IMR-90 (cell line): ENCODE measurements at regions not wholly inside any gene's neighbourhood (a gene's known extent, or its start where the extent isn't known, plus 50 kb on each side); places are given as distances from the start of the nearest gene placed in this dataset.

ENCODE experiments used
- ATAC-seq: fragments of 200-7000 bp; cut with Tn5 transposase; 2 replicates; pipeline ENCODE4 v1.9.1; 2020; ENCODE audit warnings: low read depth, mild to moderate bottlenecking, moderate library complexity
- BruUV-seq: library from RNA; stranded (reverse); fragments of 400-500 nt; replicated peaks from 2 replicates; lab custom pipeline; 2021; lab: Mats Ljungman, UMichigan
- CTCF ChIA-PET: fragments of 300-600 bp; formaldehyde crosslinking; extraction: SDS; loops from one replicate; lab custom pipeline; 2021; ENCODE audit warnings: antibody characterized with exemption; lab: Yijun Ruan, JAX
- POLR2A ChIA-PET: fragments of 300-600 bp; sonication (Branson Sonifier 250); formaldehyde crosslinking; loops from one replicate; lab custom pipeline; 2022; ENCODE audit warnings: antibody characterized with exemption; ENCODE audit not compliant: unreplicated experiment; lab: Charles Lee
- DNase-seq: peaks from one replicate; pipeline ENCODE4 v3.0.0; 2013
- H2AFZ ChIP-seq: replicated peaks from 2 replicates; pipeline ENCODE3; 2013; ENCODE audit warnings: low read length, mild to moderate bottlenecking; ENCODE audit not compliant: poor library complexity
- H2AK5ac ChIP-seq: 2 replicates; pipeline ENCODE4 v1.6.1; 2013; ENCODE audit warnings: low read depth, low read length, inconsistent platforms
- H2AK9ac ChIP-seq: replicated peaks from 2 replicates; pipeline ENCODE3; 2013; ENCODE audit warnings: mild to moderate bottlenecking, low read depth, low read length, moderate library complexity; ENCODE audit not compliant: poor library complexity
- H2BK120ac ChIP-seq: 2 replicates; pipeline ENCODE4 v1.6.1; 2013; ENCODE audit warnings: low read depth, low read length, inconsistent platforms
- H2BK15ac ChIP-seq: 3 replicates; pipeline ENCODE4 v1.6.1; 2013; ENCODE audit warnings: low read depth, low read length, inconsistent platforms
- H2BK20ac ChIP-seq: 2 replicates; pipeline ENCODE4 v1.6.1; 2013; ENCODE audit warnings: low read depth, mild to moderate bottlenecking, inconsistent platforms, low read length, moderate library complexity
- H2BK5ac ChIP-seq: 2 replicates; pipeline ENCODE4 v1.6.1; 2013; ENCODE audit warnings: mild to moderate bottlenecking, low read depth, low read length, inconsistent platforms; ENCODE audit not compliant: poor library complexity, severe bottlenecking
- H3K14ac ChIP-seq: replicated peaks from 2 replicates; pipeline ENCODE4 v1.6.1; 2013; ENCODE audit warnings: low read depth, low read length, inconsistent platforms
- H3K18ac ChIP-seq: 2 replicates; pipeline ENCODE4 v1.6.1; 2013; ENCODE audit warnings: low read depth, low read length, control low read depth
- H3K23ac ChIP-seq: 2 replicates; pipeline ENCODE4 v1.6.1; 2013; ENCODE audit warnings: low read depth, low read length, inconsistent platforms
- H3K27ac ChIP-seq: 2 replicates; pipeline ENCODE4 v1.5.1; 2013; ENCODE audit warnings: mild to moderate bottlenecking, control low read depth, low read length; ENCODE audit not compliant: insufficient read depth
- H3K27me3 ChIP-seq: 2 replicates; pipeline ENCODE4 v1.6.1; 2013; ENCODE audit warnings: low read length; ENCODE audit not compliant: control insufficient read depth, insufficient read depth
- H3K36me3 ChIP-seq: 2 replicates; pipeline ENCODE4 v1.6.1; 2013; ENCODE audit warnings: low read length, mixed read lengths; ENCODE audit not compliant: control insufficient read depth, insufficient read depth
- H3K4ac ChIP-seq: 2 replicates; pipeline ENCODE4 v1.6.1; 2013; ENCODE audit warnings: low read depth, low read length, inconsistent platforms
- H3K4me1 ChIP-seq: 2 replicates; pipeline ENCODE4 v1.6.1; 2013; ENCODE audit warnings: low read length, mixed read lengths; ENCODE audit not compliant: control insufficient read depth, insufficient read depth
- H3K4me2 ChIP-seq: 2 replicates; pipeline ENCODE4 v1.6.1; 2013; ENCODE audit warnings: low read depth, mild to moderate bottlenecking, control low read depth, low read length, moderate library complexity
- H3K4me3 ChIP-seq: 2 replicates; pipeline ENCODE4 v1.5.1; 2013; ENCODE audit warnings: low read depth, mild to moderate bottlenecking, control low read depth, low read length, moderate library complexity; ENCODE audit not compliant: insufficient read depth
- H3K56ac ChIP-seq: 2 replicates; pipeline ENCODE4 v1.6.1; 2013; ENCODE audit warnings: low read length, inconsistent platforms; ENCODE audit not compliant: insufficient read depth; ENCODE audit errors: extremely low read depth
- H3K79me1 ChIP-seq, 2 experiments: 2 replicates each; pipeline ENCODE4 v1.6.1; 2013; ENCODE audit warnings: low read length in 2 of 2, inconsistent platforms in 1 of 2, low read depth in 1 of 2
- H3K9ac ChIP-seq: 2 replicates; pipeline ENCODE4 v1.6.1; 2013; ENCODE audit warnings: low read depth, low read length, control low read depth
- H3K9me1 ChIP-seq: 2 replicates; pipeline ENCODE4 v1.6.1; 2013; ENCODE audit warnings: low read length, inconsistent platforms; ENCODE audit not compliant: insufficient read depth
- H3K9me3 ChIP-seq: 2 replicates; pipeline ENCODE4 v1.6.1; 2013; ENCODE audit warnings: low read length; ENCODE audit not compliant: control insufficient read depth, insufficient read depth
- H4K20me1 ChIP-seq: 2 replicates; pipeline ENCODE4 v1.6.1; 2013; ENCODE audit warnings: low read length, inconsistent platforms; ENCODE audit not compliant: insufficient read depth
- H4K5ac ChIP-seq: 2 replicates; pipeline ENCODE4 v1.6.1; 2013; ENCODE audit warnings: mild to moderate bottlenecking, low read depth, low read length, control low read depth
- H4K8ac ChIP-seq, 2 experiments: 2 replicates each; pipeline ENCODE4 v1.6.1; 2013; ENCODE audit warnings: low read depth in 2 of 2, low read length in 2 of 2, control low read depth in 1 of 2, inconsistent platforms in 1 of 2
- H4K91ac ChIP-seq: 2 replicates; pipeline ENCODE4 v1.6.1; 2013; ENCODE audit warnings: low read depth, low read length, inconsistent platforms; ENCODE audit not compliant: insufficient read depth
- BHLHE40 ChIP-seq: fragments of 150-350 bp; IDR thresholded peaks from 2 replicates; pipeline ENCODE4 v1.6.1; 2016; ENCODE audit warnings: mild to moderate bottlenecking, low read depth, low read length
- CEBPB ChIP-seq: IDR thresholded peaks from 2 replicates; pipeline ENCODE4 v1.6.1; 2012; ENCODE audit warnings: low read depth, low read length, improper control_type of control experiment
- CHD1 ChIP-seq: IDR thresholded peaks from 2 replicates; pipeline ENCODE4 v1.6.1; 2012; ENCODE audit warnings: low read depth, low read length, improper control_type of control experiment
- MAFK ChIP-seq: IDR thresholded peaks from 2 replicates; pipeline ENCODE4 v1.6.1; 2012; ENCODE audit warnings: low read depth, low read length, improper control_type of control experiment
- POLR2A ChIP-seq: IDR thresholded peaks from 2 replicates; pipeline ENCODE4 v1.6.1; 2012; ENCODE audit warnings: mild to moderate bottlenecking, low read depth, low read length
- RCOR1 ChIP-seq: IDR thresholded peaks from 2 replicates; pipeline ENCODE4 v1.6.1; 2012; ENCODE audit warnings: mild to moderate bottlenecking, low read length, improper control_type of control experiment; ENCODE audit not compliant: insufficient replicate concordance
- SMC3 ChIP-seq: fragments of 150-350 bp; IDR thresholded peaks from 2 replicates; pipeline ENCODE4 v1.6.1; 2016; ENCODE audit warnings: low read depth, mild to moderate bottlenecking, antibody characterized with exemption, low read length, moderate library complexity
- USF2 ChIP-seq: fragments of 150-350 bp; IDR thresholded peaks from 2 replicates; pipeline ENCODE4 v1.6.1; 2017; ENCODE audit warnings: mild to moderate bottlenecking, antibody characterized with exemption, low read length, low read depth
- WGBS, 2 experiments: methylation state at CpG; one replicate each; pipeline versions ENCODE4 v1.1.5 to v1.1.7; 2013; ENCODE audit warnings: missing lambda C conversion rate in 2 of 2; ENCODE audit not compliant: insufficient read length in 1 of 2; ENCODE audit errors: extremely low coverage in 2 of 2; 5-methylcytosine and 5-hydroxymethylcytosine counted together
- dilution Hi-C: fragments of 300-500 bp; cut with HindIII; formaldehyde crosslinking; loops from one replicate; pipeline ENCODE4 v1.14.3; 2018; ENCODE audit warnings: low sequenced_read_pairs; ENCODE audit not compliant: unreplicated experiment
- in situ Hi-C: fragments of 300-500 bp; cut with MboI; formaldehyde crosslinking; loops from 3 replicates; pipeline ENCODE4 v1.14.3; 2019; ENCODE audit warnings: low sequenced_read_pairs, inconsistent platforms, mixed read lengths
- intact Hi-C: fragments of 100-400 bp; cut with micrococcal nuclease; formaldehyde crosslinking; loops from 2 replicates; pipeline ENCODE4 v1.10.0; 2022

GRCh38 chr4:29304595-29304994 is 1415.6 kb upstream of the PCDH7 start:
- Histone ChIP-seq H3K79me1 (no peaks in the 10 kb centered on the region), H3K23ac (no peak overlapping the region), H3K18ac (no peak overlapping the region), H3K14ac (no peak overlapping the region), H3K36me3 (no peaks in the 10 kb centered on the region), H2AFZ (no peak overlapping the region), H4K20me1 (no peaks in the 10 kb centered on the region), H3K56ac (no peak overlapping the region), H3K27ac (no peak overlapping the region), H2BK5ac (no peak overlapping the region), H3K4me3 (no peak overlapping the region), H3K27me3 (no peaks in the 10 kb centered on the region), H3K4me1 (no peaks in the 10 kb centered on the region), H3K4me2 (no peak overlapping the region), H4K5ac (no peak overlapping the region), H2BK120ac (no peak overlapping the region), H3K9ac (no peak overlapping the region), H2BK20ac (no peak overlapping the region), H3K9me3 (no peaks in the 10 kb centered on the region), H3K4ac (no peak overlapping the region), H2AK5ac (no peak overlapping the region), H3K9me1 (no peaks in the 10 kb centered on the region), H2BK15ac (no peak overlapping the region), H4K91ac (no peak overlapping the region), H4K8ac (no peak overlapping the region), H2AK9ac (no peak overlapping the region)
- dilution Hi-C loops: no loop called here
- BruUV-seq: no TSS peak
- ATAC-seq (no peak), DNase-seq (peak; percentile 42)
- in situ Hi-C loops: no loop called here
- TF ChIP-seq RCOR1: no peak
- no peak for TF ChIP-seq CHD1
- no peak for TF ChIP-seq BHLHE40
- TF ChIP-seq MAFK: no peak
- peak; percentile 86 for TF ChIP-seq CEBPB
- TF ChIP-seq USF2: no peak
- TF ChIP-seq SMC3: no peak
- TF ChIP-seq POLR2A: no peak
- ChIA-PET POLR2A (no interaction called here), CTCF (no interaction called here)
- WGBS, 2 experiments: no CpG with 5 or more reads among the region's 3 CpGs
- intact Hi-C loops: no loop called here
